Activated B cell treated with CpG ODN at 0.5 μM for 24 hours (primary cell): ENCODE measurements at regions not wholly inside any gene's neighbourhood (a gene's known extent, or its start where the extent isn't known, plus 50 kb on each side); places are given as distances from the start of the nearest gene placed in this dataset.

Source experiments
- ATAC-seq: fragments of 200-7000 bp; cut with Tn5 transposase; one replicate; pipeline ENCODE4 v1.10.0; 2021; ENCODE audit warnings: low read depth, mild to moderate bottlenecking, moderate library complexity
- CTCF ChIA-PET: fragments of 350-600 bp; sonication (Branson Sonifier 250); formaldehyde crosslinking; loops from one replicate; lab custom pipeline; 2021; ENCODE audit warnings: antibody characterized with exemption; lab: Charles Lee
- POLR2A ChIA-PET: fragments of 350-600 bp; sonication (Branson Sonifier 250); formaldehyde crosslinking; loops from one replicate; lab custom pipeline; 2021; ENCODE audit warnings: antibody characterized with exemption; lab: Charles Lee
- DNase-seq: peaks from one replicate; pipeline ENCODE4 v3.0.0; 2022
- H3K27ac Mint-ChIP-seq: one replicate; pipeline ENCODE4 v1.8.0; 2020; ENCODE audit warnings: mixed read lengths
- H3K27me3 Mint-ChIP-seq: one replicate; pipeline ENCODE4 v1.8.0; 2021; ENCODE audit warnings: mixed read lengths
- H3K36me3 Mint-ChIP-seq: one replicate; pipeline ENCODE4 v1.8.0; 2021; ENCODE audit warnings: low read depth, mixed read lengths
- H3K4me1 Mint-ChIP-seq: one replicate; pipeline ENCODE4 v1.8.0; 2021; ENCODE audit warnings: mixed read lengths
- H3K4me3 Mint-ChIP-seq: one replicate; pipeline ENCODE4 v1.8.0; 2020; ENCODE audit warnings: mild to moderate bottlenecking, mixed read lengths
- H3K9me3 Mint-ChIP-seq: one replicate; pipeline ENCODE4 v1.8.0; 2020; ENCODE audit warnings: mixed read lengths
- intact Hi-C: fragments of 100-400 bp; cut with micrococcal nuclease; formaldehyde crosslinking; loops from one replicate; pipeline ENCODE4 v1.15.1; 2024
- TF ChIP-seq, protein P1 (sequence below): fragments of 200-600 bp; IDR thresholded peaks from one replicate; pipeline ENCODE4 v1.8.0; 2022; ENCODE audit warnings: antibody characterized with exemption, mild to moderate bottlenecking

DNA sequence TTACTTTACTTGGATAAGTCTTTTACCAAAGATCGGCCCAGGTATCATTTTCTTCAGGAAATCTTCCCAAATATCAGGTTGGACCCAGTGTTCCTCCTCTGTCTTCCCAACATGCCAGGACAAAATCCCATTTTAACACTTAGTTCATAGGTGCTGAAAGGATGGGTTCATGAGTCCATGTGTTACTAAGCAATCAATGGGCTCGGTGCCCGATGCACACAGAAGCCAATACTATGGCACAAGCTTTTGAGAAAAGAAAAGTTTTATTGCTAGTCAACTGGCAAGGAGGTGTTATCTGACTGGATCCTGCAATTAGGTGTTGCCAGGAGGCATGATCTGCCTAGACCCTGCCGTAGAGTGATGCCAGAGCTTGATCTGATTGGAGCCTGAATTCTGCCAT is 133.3 kb upstream of the SLC44A3 start:
- Mint-ChIP-seq H3K4me3 (no peak overlapping the region), H3K27me3 (peaks cover 12% of the 10 kb centered on the region), H3K27ac (no peak overlapping the region), H3K36me3 (no peaks in the 10 kb centered on the region), H3K9me3 (peaks cover 4% of the 10 kb centered on the region), H3K4me1 (no peaks in the 10 kb centered on the region)
- TF ChIP-seq, protein P1, sequence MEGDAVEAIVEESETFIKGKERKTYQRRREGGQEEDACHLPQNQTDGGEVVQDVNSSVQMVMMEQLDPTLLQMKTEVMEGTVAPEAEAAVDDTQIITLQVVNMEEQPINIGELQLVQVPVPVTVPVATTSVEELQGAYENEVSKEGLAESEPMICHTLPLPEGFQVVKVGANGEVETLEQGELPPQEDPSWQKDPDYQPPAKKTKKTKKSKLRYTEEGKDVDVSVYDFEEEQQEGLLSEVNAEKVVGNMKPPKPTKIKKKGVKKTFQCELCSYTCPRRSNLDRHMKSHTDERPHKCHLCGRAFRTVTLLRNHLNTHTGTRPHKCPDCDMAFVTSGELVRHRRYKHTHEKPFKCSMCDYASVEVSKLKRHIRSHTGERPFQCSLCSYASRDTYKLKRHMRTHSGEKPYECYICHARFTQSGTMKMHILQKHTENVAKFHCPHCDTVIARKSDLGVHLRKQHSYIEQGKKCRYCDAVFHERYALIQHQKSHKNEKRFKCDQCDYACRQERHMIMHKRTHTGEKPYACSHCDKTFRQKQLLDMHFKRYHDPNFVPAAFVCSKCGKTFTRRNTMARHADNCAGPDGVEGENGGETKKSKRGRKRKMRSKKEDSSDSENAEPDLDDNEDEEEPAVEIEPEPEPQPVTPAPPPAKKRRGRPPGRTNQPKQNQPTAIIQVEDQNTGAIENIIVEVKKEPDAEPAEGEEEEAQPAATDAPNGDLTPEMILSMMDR = no peak
- no peak for DNase-seq
- intact Hi-C loops = no loop called here
- CTCF ChIA-PET = no interaction called here
- no peak for ATAC-seq
- POLR2A ChIA-PET = no interaction called here

DNA sequence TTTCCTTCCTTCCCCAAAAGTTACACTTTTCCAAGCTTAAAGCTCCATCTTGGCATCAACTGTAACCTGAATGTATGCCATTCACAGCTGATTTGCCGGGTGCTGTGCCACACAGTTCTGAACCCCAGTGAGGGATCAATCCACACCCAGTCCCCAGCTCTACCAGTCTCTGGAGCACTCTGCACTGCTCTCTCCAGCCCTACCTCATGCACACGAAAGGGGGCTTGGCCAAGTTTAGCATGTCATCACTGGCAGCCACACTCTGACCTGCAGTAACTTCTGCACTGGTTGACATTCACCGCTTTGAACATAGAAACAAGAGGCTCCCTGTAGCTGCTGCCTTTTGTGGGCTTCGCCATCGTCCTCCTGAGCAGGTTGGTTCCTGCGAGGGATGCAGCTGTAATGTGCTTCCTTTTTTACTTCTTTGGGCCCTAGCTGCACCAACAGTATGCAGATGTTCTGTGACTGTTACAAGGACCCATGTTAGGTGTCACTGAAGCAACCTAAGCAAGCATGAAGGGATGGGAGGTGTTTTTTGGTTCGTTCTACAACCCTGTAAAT is 135.4 kb upstream of the SLC44A3 start:
- Mint-ChIP-seq H3K27me3 (peaks cover 5% of the 10 kb centered on the region), H3K9me3 (no peaks in the 10 kb centered on the region), H3K27ac (no peak overlapping the region), H3K36me3 (no peaks in the 10 kb centered on the region), H3K4me1 (no peaks in the 10 kb centered on the region), H3K4me3 (no peak overlapping the region)
- intact Hi-C loops = no loop called here
- POLR2A ChIA-PET = no interaction called here
- CTCF ChIA-PET = no interaction called here
- TF ChIP-seq, protein P1 = no peak
- ATAC-seq = no peak
- DNase-seq = no peak

DNA sequence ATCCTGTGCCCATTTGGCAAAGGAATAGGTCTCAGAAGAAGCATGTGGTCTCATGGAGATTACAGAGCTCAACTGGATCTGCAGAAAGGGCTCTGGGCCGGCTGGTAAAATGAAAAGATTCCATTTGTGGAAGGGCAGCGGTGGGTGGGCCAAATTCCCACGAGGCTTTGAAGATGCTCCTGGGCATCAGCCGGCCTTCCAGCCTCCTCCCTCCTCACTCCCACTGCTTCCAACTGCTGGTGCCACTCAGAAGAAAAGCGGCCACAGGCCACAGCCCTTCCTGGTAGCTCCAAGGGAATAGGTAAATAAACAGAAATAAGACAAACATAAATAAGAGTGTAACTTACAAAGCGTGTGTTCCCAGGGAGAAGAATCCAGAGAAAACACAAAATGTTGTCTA is 136.3 kb upstream of the SLC44A3 start:
- TF ChIP-seq, protein P1 = no peak
- H3K36me3 Mint-ChIP-seq = no peaks in the 10 kb centered on the region
- H3K9me3 Mint-ChIP-seq = no peaks in the 10 kb centered on the region
- H3K27ac Mint-ChIP-seq = no peak overlapping the region
- ATAC-seq = no peak
- H3K4me1 Mint-ChIP-seq = no peaks in the 10 kb centered on the region
- H3K27me3 Mint-ChIP-seq = peaks cover 7% of the 10 kb centered on the region
- DNase-seq = no peak
- no peak overlapping the region for H3K4me3 Mint-ChIP-seq
- intact Hi-C loops = no loop called here
- ChIA-PET CTCF (no interaction called here), POLR2A (no interaction called here)

DNA sequence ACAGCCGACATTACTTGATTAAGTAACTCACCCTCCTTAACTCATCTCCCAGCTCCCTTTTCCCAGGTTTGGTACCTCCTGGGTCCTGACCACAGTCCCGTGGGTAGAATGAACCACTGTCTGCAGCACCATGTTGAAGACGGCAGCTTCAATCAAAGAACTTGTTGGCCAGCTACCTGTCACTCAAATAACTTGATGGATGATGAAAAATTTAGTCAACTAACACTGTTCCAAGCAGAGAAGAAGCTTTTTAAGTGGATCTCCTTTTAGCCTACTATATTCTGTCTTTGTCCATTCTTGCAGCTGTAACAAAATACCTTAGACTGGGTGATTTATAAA is 138.4 kb upstream of the F3 start:
- ChIA-PET CTCF (no interaction called here), POLR2A (no interaction called here)
- no peaks in the 10 kb centered on the region for H3K36me3 Mint-ChIP-seq
- H3K9me3 Mint-ChIP-seq = no peaks in the 10 kb centered on the region
- intact Hi-C loops = no loop called here
- ATAC-seq (no peak), DNase-seq (no peak)
- H3K4me3 Mint-ChIP-seq = no peak overlapping the region
- H3K4me1 Mint-ChIP-seq = no peaks in the 10 kb centered on the region
- peaks cover 4% of the 10 kb centered on the region for H3K27me3 Mint-ChIP-seq
- TF ChIP-seq, protein P1 = no peak
- H3K27ac Mint-ChIP-seq = no peak overlapping the region

DNA sequence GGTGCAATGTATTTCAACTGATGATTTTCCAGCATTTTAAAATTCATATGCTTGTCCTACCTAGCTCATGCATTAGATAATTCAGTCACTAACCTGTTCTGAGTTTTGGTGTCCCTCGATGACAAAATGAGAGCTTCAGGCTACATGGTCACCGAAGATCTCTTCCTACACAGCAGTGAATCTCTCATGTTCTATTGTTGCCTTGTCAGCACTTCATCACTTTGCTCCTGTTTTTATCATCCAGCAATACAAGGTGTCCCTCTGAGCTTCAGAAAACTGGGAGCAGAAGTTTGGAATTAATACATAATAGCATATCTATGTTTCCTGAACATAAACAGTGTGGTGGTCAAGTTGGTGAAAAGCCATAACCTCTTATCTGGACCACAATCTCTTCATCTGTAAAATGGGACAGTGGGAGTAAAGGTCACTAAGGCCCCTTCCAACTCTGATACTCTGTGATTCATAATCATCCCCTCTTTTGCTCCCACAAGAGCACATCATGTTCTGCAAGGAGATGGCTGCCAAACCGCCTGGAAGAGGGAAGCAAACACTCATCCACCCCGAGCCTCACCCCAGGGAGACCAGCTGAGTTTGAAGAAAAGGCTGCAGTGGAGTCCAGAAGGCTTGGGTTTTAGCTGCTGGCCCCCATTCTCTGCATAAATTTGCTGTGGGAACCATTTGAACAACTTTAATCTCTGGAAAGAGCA is 137.9 kb upstream of the F3 start:
- POLR2A ChIA-PET = no interaction called here

More for the DNA sequence above, 137.9 kb upstream of the F3 start:
- intact Hi-C loops = no loop called here
- H3K27me3 Mint-ChIP-seq = peaks cover 4% of the 10 kb centered on the region
- TF ChIP-seq, protein P1 = no peak
- no peak for DNase-seq
- CTCF ChIA-PET = no interaction called here
- no peak overlapping the region for H3K4me3 Mint-ChIP-seq
- H3K36me3 Mint-ChIP-seq = no peaks in the 10 kb centered on the region
- ATAC-seq = no peak
- no peaks in the 10 kb centered on the region for H3K4me1 Mint-ChIP-seq
- H3K27ac Mint-ChIP-seq = no peak overlapping the region
- no peaks in the 10 kb centered on the region for H3K9me3 Mint-ChIP-seq
